ENCODE measurements at regions not wholly inside any gene's neighbourhood (a gene's known extent, or its start where the extent isn't known, plus 50 kb on each side); places are given as distances from the start of the nearest gene placed in this dataset.

DNA sequence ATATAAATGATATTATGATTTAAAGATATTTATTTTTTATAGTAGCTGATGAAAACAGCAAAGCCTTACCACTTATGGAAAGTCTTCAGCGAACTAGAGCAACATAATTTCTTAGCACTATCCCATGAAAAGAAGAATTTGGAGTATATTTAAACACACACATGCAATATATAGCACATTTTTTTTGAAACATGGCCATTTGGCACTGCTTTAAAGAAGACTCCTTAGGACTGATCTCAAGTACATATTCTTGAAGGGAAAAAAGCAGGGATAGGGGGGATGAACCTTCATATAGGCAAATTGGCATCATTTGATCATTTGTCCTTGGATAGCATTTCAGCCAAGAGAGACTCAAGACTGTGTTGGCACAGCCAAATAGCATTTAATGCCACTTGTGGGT, 193.3 kb downstream of the ANKRD50 start:
- H3K27ac Mint-ChIP-seq, result no peak overlapping the region
- TF ChIP-seq, protein P1, sequence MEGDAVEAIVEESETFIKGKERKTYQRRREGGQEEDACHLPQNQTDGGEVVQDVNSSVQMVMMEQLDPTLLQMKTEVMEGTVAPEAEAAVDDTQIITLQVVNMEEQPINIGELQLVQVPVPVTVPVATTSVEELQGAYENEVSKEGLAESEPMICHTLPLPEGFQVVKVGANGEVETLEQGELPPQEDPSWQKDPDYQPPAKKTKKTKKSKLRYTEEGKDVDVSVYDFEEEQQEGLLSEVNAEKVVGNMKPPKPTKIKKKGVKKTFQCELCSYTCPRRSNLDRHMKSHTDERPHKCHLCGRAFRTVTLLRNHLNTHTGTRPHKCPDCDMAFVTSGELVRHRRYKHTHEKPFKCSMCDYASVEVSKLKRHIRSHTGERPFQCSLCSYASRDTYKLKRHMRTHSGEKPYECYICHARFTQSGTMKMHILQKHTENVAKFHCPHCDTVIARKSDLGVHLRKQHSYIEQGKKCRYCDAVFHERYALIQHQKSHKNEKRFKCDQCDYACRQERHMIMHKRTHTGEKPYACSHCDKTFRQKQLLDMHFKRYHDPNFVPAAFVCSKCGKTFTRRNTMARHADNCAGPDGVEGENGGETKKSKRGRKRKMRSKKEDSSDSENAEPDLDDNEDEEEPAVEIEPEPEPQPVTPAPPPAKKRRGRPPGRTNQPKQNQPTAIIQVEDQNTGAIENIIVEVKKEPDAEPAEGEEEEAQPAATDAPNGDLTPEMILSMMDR (IDR thresholded peaks at IDR 0.05), result no peak
- WGBS (ENCODE audit: insufficient coverage), result no CpG with 5 or more reads among the region's 1 CpG
- H3K4me3 Mint-ChIP-seq, result no peak overlapping the region
- Histone ChIP-seq H3K4me3 (ENCODE audit: low read length) (no peak overlapping the region), H3K27ac (ENCODE audit: low read length) (no peak overlapping the region), H3K9me3 (ENCODE audit: control insufficient read depth, insufficient read depth, low read length) (no peaks in the 10 kb centered on the region), H3K27me3 (ENCODE audit: control insufficient read depth, insufficient read depth, low read length) (no peaks in the 10 kb centered on the region), H3K4me1 (ENCODE audit: control insufficient read depth, insufficient read depth, low read length) (no peaks in the 10 kb centered on the region), H3K36me3 (ENCODE audit: control insufficient read depth, insufficient read depth, low read length) (no peaks in the 10 kb centered on the region)
- no peak for ATAC-seq
- no peaks in the 10 kb centered on the region for H3K36me3 Mint-ChIP-seq
- intact Hi-C loops (cut with micrococcal nuclease), result no loop called here
- no peaks in the 10 kb centered on the region for H3K27me3 Mint-ChIP-seq (ENCODE audit: low read depth in 2 of 2)
- H3K9me3 Mint-ChIP-seq, result peaks cover 12 to 15% of the 10 kb centered on the region in 2 donors
- DNase-seq, result no peak
- no peaks in the 10 kb centered on the region for H3K4me1 Mint-ChIP-seq

DNA sequence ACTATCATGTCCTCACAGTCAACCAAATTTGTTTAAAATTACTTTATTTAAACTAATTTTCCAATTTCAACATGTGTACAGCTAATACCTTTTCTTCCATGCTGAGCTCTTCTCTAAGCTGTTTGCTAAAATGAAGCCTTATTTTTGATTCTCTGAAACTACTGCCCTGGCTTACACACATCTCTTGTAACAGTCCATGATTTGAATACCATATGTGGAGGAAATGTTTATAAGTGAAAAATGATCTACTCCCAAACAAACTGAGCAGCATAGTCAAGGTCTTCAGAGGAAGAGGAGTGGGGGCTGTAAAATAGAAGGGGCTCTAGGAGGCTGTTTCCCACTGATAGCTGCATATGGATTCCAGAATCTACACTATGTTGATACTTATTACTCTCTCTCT, 188.7 kb downstream of the ANKRD50 start:
- H3K27me3 Mint-ChIP-seq (ENCODE audit: low read depth in 2 of 2), result no peaks in the 10 kb centered on the region
- no peaks in the 10 kb centered on the region for H3K36me3 ChIP-seq (ENCODE audit: control insufficient read depth, insufficient read depth, low read length)
- H3K27me3 ChIP-seq (ENCODE audit: control insufficient read depth, insufficient read depth, low read length), result no peaks in the 10 kb centered on the region
- H3K4me1 Mint-ChIP-seq, result no peaks in the 10 kb centered on the region
- no peaks in the 10 kb centered on the region for H3K4me1 ChIP-seq (ENCODE audit: control insufficient read depth, insufficient read depth, low read length)
- peaks cover 8% of the 10 kb centered on the region for H3K36me3 Mint-ChIP-seq
- no peak overlapping the region for H3K27ac Mint-ChIP-seq
- no peak overlapping the region for H3K4me3 ChIP-seq (ENCODE audit: low read length)
- intact Hi-C loops (cut with micrococcal nuclease), result no loop called here
- ATAC-seq (no peak), DNase-seq (no peak)
- no peak overlapping the region for H3K4me3 Mint-ChIP-seq
- no peak overlapping the region for H3K27ac ChIP-seq (ENCODE audit: low read length)
- TF ChIP-seq, protein P1 (IDR thresholded peaks at IDR 0.05), result no peak
- peaks cover 9 to 24% of the 10 kb centered on the region in 2 donors for H3K9me3 Mint-ChIP-seq
- H3K9me3 ChIP-seq (ENCODE audit: control insufficient read depth, insufficient read depth, low read length), result no peaks in the 10 kb centered on the region

DNA sequence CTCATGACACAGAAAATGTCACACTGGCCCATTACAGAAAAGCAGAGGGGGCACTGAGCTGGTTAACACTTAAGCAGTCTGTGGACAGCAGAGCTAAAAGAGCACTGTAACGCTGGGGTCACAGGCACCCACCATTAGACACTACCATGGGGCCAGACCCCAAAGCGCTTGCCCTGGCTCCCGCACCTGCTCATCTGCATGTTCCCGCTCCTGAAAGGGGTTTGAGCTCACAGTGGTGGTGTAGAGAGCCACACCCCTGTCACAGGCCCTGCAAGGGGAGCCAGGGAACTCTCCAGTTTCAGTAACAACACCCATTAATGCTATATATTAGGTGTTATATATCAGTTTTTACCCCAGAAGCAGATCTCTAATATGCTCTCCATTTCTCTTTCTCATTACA, 187.0 kb downstream of the ANKRD50 start:
- TF ChIP-seq, protein P1 (IDR thresholded peaks at IDR 0.05), result no peak
- no peaks in the 10 kb centered on the region for H3K36me3 ChIP-seq (ENCODE audit: control insufficient read depth, insufficient read depth, low read length)
- ATAC-seq (no peak), DNase-seq (no peak)
- no peaks in the 10 kb centered on the region for H3K9me3 ChIP-seq (ENCODE audit: control insufficient read depth, insufficient read depth, low read length)
- Mint-ChIP-seq H3K4me3 (no peak overlapping the region), H3K4me1 (no peaks in the 10 kb centered on the region), H3K36me3 (peaks cover 8% of the 10 kb centered on the region), H3K9me3 (peaks cover 9 to 22% of the 10 kb centered on the region in 2 donors), H3K27ac (no peak overlapping the region), H3K27me3 (ENCODE audit: low read depth in 2 of 2) (no peaks in the 10 kb centered on the region)
- H3K4me1 ChIP-seq (ENCODE audit: control insufficient read depth, insufficient read depth, low read length), result no peaks in the 10 kb centered on the region
- H3K4me3 ChIP-seq (ENCODE audit: low read length), result no peak overlapping the region
- intact Hi-C loops (cut with micrococcal nuclease), result no loop called here
- 92% methylated on average over 4 of the region's 4 CpGs for WGBS (ENCODE audit: insufficient coverage)
- H3K27me3 ChIP-seq (ENCODE audit: control insufficient read depth, insufficient read depth, low read length), result no peaks in the 10 kb centered on the region
- H3K27ac ChIP-seq (ENCODE audit: low read length), result no peak overlapping the region

DNA sequence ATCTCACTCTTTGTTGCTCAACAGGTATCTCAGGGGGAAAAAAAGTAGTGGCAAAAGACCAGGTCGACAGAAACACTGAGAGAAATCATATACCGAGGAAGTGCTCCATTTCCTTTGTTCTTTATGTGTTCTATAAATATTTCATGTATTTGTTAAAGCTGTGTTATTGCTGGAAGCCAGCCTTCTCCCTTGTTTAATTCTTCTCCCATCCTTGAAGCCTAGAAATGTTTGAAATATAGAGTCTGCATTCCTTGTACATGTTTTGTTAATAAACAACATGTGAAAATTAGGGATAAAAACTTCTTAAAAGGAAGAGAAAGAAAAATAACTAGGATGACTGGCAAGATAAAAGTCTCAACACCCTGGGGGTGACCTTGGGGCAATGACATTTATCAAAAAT, 186.2 kb downstream of the ANKRD50 start:
- Mint-ChIP-seq H3K9me3 (peaks cover 9 to 22% of the 10 kb centered on the region in 2 donors), H3K4me3 (no peak overlapping the region), H3K4me1 (no peaks in the 10 kb centered on the region), H3K36me3 (peaks cover 8% of the 10 kb centered on the region), H3K27me3 (ENCODE audit: low read depth in 2 of 2) (no peaks in the 10 kb centered on the region), H3K27ac (no peak overlapping the region)
- DNase-seq (no peak), ATAC-seq (no peak)
- no peak overlapping the region for H3K27ac ChIP-seq (ENCODE audit: low read length)
- TF ChIP-seq, protein P1 (IDR thresholded peaks at IDR 0.05), result no peak
- H3K27me3 ChIP-seq (ENCODE audit: control insufficient read depth, insufficient read depth, low read length), result no peaks in the 10 kb centered on the region
- 8% methylated on average over 2 of the region's 2 CpGs for WGBS (ENCODE audit: insufficient coverage)
- intact Hi-C loops (cut with micrococcal nuclease), result no loop called here
- no peaks in the 10 kb centered on the region for H3K4me1 ChIP-seq (ENCODE audit: control insufficient read depth, insufficient read depth, low read length)
- H3K9me3 ChIP-seq (ENCODE audit: control insufficient read depth, insufficient read depth, low read length), result no peaks in the 10 kb centered on the region
- no peak overlapping the region for H3K4me3 ChIP-seq (ENCODE audit: low read length)
- no peaks in the 10 kb centered on the region for H3K36me3 ChIP-seq (ENCODE audit: control insufficient read depth, insufficient read depth, low read length)
